Stomach (tissue), 4 donors: ENCODE measurements at regions not wholly inside any gene's neighbourhood (a gene's known extent, or its start where the extent isn't known, plus 50 kb on each side); places are given as distances from the start of the nearest gene placed in this dataset.

Experiments
- POLR2A ChIP-seq, 4 donors: fragments of 450-650 bp; IDR thresholded peaks; one replicate each; pipeline ENCODE4 v1.6.1; 2016; ENCODE audit warnings: antibody characterized with exemption in 4 of 4, control low read depth in 2 of 4, mild to moderate bottlenecking in 1 of 4, moderate library complexity in 1 of 4
- POLR2AphosphoS5 ChIP-seq, 3 donors: sonication (generic); formaldehyde crosslinking; IDR thresholded peaks; one replicate each; pipeline ENCODE4 v1.6.1; 2016; ENCODE audit warnings: antibody characterized with exemption in 3 of 3
- TF ChIP-seq, protein P1 (sequence below), 7 experiments: fragments of 450-650 bp in 4 of 7; fragments of 200-600 bp in 3 of 7; sonication (generic) in 3 of 7; IDR thresholded peaks; one replicate each; pipeline ENCODE4 v1.5.1; 2016 to 2019; ENCODE audit warnings: antibody characterized with exemption in 7 of 7, control low read depth in 2 of 7, mild to moderate bottlenecking in 1 of 7

- TF ChIP-seq, protein P1, sequence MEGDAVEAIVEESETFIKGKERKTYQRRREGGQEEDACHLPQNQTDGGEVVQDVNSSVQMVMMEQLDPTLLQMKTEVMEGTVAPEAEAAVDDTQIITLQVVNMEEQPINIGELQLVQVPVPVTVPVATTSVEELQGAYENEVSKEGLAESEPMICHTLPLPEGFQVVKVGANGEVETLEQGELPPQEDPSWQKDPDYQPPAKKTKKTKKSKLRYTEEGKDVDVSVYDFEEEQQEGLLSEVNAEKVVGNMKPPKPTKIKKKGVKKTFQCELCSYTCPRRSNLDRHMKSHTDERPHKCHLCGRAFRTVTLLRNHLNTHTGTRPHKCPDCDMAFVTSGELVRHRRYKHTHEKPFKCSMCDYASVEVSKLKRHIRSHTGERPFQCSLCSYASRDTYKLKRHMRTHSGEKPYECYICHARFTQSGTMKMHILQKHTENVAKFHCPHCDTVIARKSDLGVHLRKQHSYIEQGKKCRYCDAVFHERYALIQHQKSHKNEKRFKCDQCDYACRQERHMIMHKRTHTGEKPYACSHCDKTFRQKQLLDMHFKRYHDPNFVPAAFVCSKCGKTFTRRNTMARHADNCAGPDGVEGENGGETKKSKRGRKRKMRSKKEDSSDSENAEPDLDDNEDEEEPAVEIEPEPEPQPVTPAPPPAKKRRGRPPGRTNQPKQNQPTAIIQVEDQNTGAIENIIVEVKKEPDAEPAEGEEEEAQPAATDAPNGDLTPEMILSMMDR (IDR thresholded peaks at IDR 0.05), result no peak
- TF ChIP-seq POLR2A (IDR thresholded peaks at IDR 0.05) (no peak), POLR2AphosphoS5 (IDR thresholded peaks at IDR 0.05) (no peak)
Measured at GRCh38 chr13:81986308-81986707, 1645.4 kb upstream of the SPRY2 start.
